HL-60 (cell line): ENCODE measurements at regions not wholly inside any gene's neighbourhood (a gene's known extent, or its start where the extent isn't known, plus 50 kb on each side); places are given as distances from the start of the nearest gene placed in this dataset.
"Not testable (repeated sequence)": the region's sequence is repeated elsewhere in the genome, so short reads cannot be mapped to it uniquely, and the experiment has no call there.

Experiments used
- DNase-seq, 2 experiments: peaks; one replicate each; pipeline ENCODE4 v3.0.0-alpha.2; 2010 to 2020; ENCODE audit warnings: low read depth in 1 of 2, low spot score in 1 of 2
- H3K27ac ChIP-seq: fragments of 250-450 bp; sonication (Bioruptor Pico); replicated peaks from 2 replicates; pipeline ENCODE4 v1.5.1; 2020; ENCODE audit warnings: mild to moderate bottlenecking, moderate library complexity
- H3K27me3 ChIP-seq: fragments of 250-450 bp; sonication (Bioruptor Pico); 2 replicates; pipeline ENCODE4 v1.5.1; 2021; ENCODE audit warnings: mild to moderate bottlenecking, moderate library complexity; ENCODE audit not compliant: insufficient read depth, poor library complexity, severe bottlenecking
- H3K4me3 ChIP-seq: replicated peaks from 2 replicates; pipeline ENCODE4 v1.5.1; 2011; ENCODE audit warnings: mild to moderate bottlenecking, control low read depth, low read length; ENCODE audit not compliant: insufficient read depth
- GABPA ChIP-seq: IDR thresholded peaks from 2 replicates; pipeline ENCODE4 v1.6.1; 2012; ENCODE audit warnings: low read depth
- POLR2AphosphoS5 ChIP-seq: IDR thresholded peaks from 2 replicates; pipeline ENCODE4 v1.6.1; 2012; ENCODE audit warnings: low read depth
- REST ChIP-seq: IDR thresholded peaks from 2 replicates; pipeline ENCODE4 v1.6.1; 2012; ENCODE audit warnings: low read depth; ENCODE audit not compliant: insufficient replicate concordance
- SPI1 ChIP-seq: IDR thresholded peaks from 2 replicates; pipeline ENCODE4 v1.6.1; 2012; ENCODE audit warnings: low read depth, mild to moderate bottlenecking, borderline replicate concordance
- TF ChIP-seq, protein P1 (sequence below): IDR thresholded peaks from one replicate; pipeline ENCODE4 v1.5.1; 2011; ENCODE audit warnings: low read length, control low read depth, inconsistent platforms; ENCODE audit not compliant: insufficient read depth

DNA sequence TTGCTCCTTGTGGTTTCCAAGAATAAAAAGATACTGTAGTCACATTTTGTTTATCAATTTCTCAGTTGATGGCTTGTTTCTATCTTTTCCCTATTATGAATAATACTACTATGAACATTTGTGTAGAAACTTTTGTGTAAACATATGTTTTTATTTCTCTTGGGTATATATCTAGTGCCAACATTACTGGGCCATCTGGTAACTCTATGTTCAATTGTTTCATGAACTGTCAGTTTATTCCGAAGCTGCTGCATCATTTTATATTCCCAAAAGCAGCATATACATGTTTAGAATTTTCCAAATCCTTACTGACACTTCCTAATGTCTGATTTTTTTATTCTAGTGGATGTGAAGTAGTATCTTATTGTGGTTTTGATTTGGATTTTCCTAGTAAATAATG, 737.6 kb upstream of the TMEFF2 start:
- DNase-seq: no peak
- Histone ChIP-seq H3K27me3 (no peaks in the 10 kb centered on the region), H3K27ac (no peak overlapping the region), H3K4me3 (no peak overlapping the region)
- TF ChIP-seq POLR2AphosphoS5 (no peak), REST (no peak)

- not testable (repeated sequence) for H3K27me3 ChIP-seq, DNase-seq, H3K27ac ChIP-seq, H3K4me3 ChIP-seq
These were observed 726.9 kb upstream of the TMEFF2 start for GRCh38 chr2:192921631-192922030.

DNA sequence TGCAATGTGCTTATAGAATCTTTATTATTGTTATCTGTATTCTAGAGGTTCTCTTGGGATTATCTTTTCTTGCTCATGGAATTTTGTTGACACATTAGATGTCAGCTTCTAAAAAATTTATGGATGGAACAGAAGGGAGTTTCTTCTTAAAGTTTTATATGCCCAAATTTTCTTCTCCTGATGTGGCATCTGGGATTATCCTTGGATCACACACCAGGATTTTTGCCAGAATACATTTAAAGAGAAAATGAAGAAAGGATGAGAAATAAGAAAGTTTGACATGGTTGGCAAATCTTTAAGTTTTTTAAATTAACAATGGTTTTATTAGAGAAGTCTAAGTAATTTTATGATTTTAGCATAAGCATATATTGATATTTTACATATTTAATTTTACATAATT, 706.7 kb upstream of the TMEFF2 start:
- Histone ChIP-seq H3K4me3 (no peak overlapping the region), H3K27me3 (no peaks in the 10 kb centered on the region), H3K27ac (no peak overlapping the region)
- TF ChIP-seq REST (no peak), GABPA (no peak), SPI1 (no peak), POLR2AphosphoS5 (no peak)
- TF ChIP-seq, protein P1, sequence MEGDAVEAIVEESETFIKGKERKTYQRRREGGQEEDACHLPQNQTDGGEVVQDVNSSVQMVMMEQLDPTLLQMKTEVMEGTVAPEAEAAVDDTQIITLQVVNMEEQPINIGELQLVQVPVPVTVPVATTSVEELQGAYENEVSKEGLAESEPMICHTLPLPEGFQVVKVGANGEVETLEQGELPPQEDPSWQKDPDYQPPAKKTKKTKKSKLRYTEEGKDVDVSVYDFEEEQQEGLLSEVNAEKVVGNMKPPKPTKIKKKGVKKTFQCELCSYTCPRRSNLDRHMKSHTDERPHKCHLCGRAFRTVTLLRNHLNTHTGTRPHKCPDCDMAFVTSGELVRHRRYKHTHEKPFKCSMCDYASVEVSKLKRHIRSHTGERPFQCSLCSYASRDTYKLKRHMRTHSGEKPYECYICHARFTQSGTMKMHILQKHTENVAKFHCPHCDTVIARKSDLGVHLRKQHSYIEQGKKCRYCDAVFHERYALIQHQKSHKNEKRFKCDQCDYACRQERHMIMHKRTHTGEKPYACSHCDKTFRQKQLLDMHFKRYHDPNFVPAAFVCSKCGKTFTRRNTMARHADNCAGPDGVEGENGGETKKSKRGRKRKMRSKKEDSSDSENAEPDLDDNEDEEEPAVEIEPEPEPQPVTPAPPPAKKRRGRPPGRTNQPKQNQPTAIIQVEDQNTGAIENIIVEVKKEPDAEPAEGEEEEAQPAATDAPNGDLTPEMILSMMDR: no peak
- DNase-seq: no peak

- H3K27ac ChIP-seq: no peak overlapping the region
- no peak overlapping the region for H3K4me3 ChIP-seq
- H3K27me3 ChIP-seq: no peaks in the 10 kb centered on the region
- no peak for DNase-seq
- TF ChIP-seq REST (no peak), GABPA (no peak), POLR2AphosphoS5 (no peak), SPI1 (no peak)
- TF ChIP-seq, protein P1: no peak
These were observed 704.7 kb upstream of the TMEFF2 start for GRCh38 chr2:192899466-192899865.

GRCh38 chr2:192893976-192894375, 699.2 kb upstream of the TMEFF2 start:
- H3K27me3 ChIP-seq: not testable (repeated sequence)

More at GRCh38 chr2:192893976-192894375, 699.2 kb upstream of the TMEFF2 start:
- not testable (repeated sequence) for DNase-seq, H3K27ac ChIP-seq, H3K4me3 ChIP-seq
